Natural killer cell (primary cell): ENCODE measurements at regions not wholly inside any gene's neighbourhood (a gene's known extent, or its start where the extent isn't known, plus 50 kb on each side); places are given as distances from the start of the nearest gene placed in this dataset.

Source experiments
- ATAC-seq, 3 donors: fragments of 150-1000 bp in 2 of 3; fragments of 200-7000 bp in 1 of 3; cut with Tn5 transposase; 1 replicate in 1 of 3; 2 replicates in 2 of 3; pipeline ENCODE4 v1.10.0; 2021; ENCODE audit warnings: mild to moderate bottlenecking in 2 of 3, moderate library complexity in 2 of 3
- DNase-seq, 2 donors: peaks; one replicate each; pipeline versions ENCODE4 v3.0.0 to v3.0.0-alpha.2; 2013 to 2021; ENCODE audit warnings: mixed read lengths in 1 of 2
- H3K27ac ChIP-seq: one replicate; pipeline ENCODE4 v1.5.1; 2013; ENCODE audit warnings: mild to moderate bottlenecking, low read length
- H3K27me3 ChIP-seq: one replicate; pipeline ENCODE4 v1.6.1; 2013; ENCODE audit warnings: low read length; ENCODE audit not compliant: control insufficient read depth, insufficient read depth
- H3K36me3 ChIP-seq: one replicate; pipeline ENCODE4 v1.6.1; 2013; ENCODE audit warnings: low read length; ENCODE audit not compliant: control insufficient read depth, insufficient read depth
- H3K4me1 ChIP-seq: one replicate; pipeline ENCODE4 v1.6.1; 2013; ENCODE audit warnings: low read length; ENCODE audit not compliant: control insufficient read depth, insufficient read depth
- H3K4me3 ChIP-seq: one replicate; pipeline ENCODE4 v1.5.1; 2013; ENCODE audit warnings: low read length
- H3K9me3 ChIP-seq: one replicate; pipeline ENCODE4 v1.6.1; 2013; ENCODE audit warnings: low read length; ENCODE audit not compliant: control insufficient read depth, insufficient read depth
- H3K27ac Mint-ChIP-seq, 2 donors: one replicate each; pipeline ENCODE4 v1.8.0; 2022; ENCODE audit warnings: mild to moderate bottlenecking in 2 of 2, mixed read lengths in 2 of 2, moderate library complexity in 1 of 2
- H3K27me3 Mint-ChIP-seq, 2 donors: one replicate each; pipeline ENCODE4 v1.8.0; 2022; ENCODE audit warnings: low read depth in 2 of 2, mixed read lengths in 2 of 2
- H3K36me3 Mint-ChIP-seq: one replicate; pipeline ENCODE4 v1.8.0; 2022; ENCODE audit warnings: mixed read lengths
- H3K4me1 Mint-ChIP-seq, 2 donors: one replicate each; pipeline ENCODE4 v1.8.0; 2022; ENCODE audit warnings: mixed read lengths in 2 of 2
- H3K4me3 Mint-ChIP-seq: one replicate; pipeline ENCODE4 v1.8.0; 2022; ENCODE audit warnings: mild to moderate bottlenecking, moderate library complexity, mixed read lengths
- H3K9me3 Mint-ChIP-seq, 2 donors: one replicate each; pipeline ENCODE4 v1.8.0; 2022; ENCODE audit warnings: mixed read lengths in 2 of 2
- WGBS: methylation state at CpG from one replicate; pipeline ENCODE4 v1.1.7; 2013; ENCODE audit warnings: missing lambda C conversion rate; ENCODE audit not compliant: insufficient coverage; 5-methylcytosine and 5-hydroxymethylcytosine counted together
- intact Hi-C: fragments of 100-400 bp; cut with micrococcal nuclease; formaldehyde crosslinking; loops from one replicate; pipeline ENCODE4 v1.14.2; 2022
- TF ChIP-seq, protein P1 (sequence below): fragments of 200-600 bp; IDR thresholded peaks from one replicate; pipeline ENCODE4 v1.8.0; 2022; ENCODE audit warnings: antibody characterized with exemption

DNA sequence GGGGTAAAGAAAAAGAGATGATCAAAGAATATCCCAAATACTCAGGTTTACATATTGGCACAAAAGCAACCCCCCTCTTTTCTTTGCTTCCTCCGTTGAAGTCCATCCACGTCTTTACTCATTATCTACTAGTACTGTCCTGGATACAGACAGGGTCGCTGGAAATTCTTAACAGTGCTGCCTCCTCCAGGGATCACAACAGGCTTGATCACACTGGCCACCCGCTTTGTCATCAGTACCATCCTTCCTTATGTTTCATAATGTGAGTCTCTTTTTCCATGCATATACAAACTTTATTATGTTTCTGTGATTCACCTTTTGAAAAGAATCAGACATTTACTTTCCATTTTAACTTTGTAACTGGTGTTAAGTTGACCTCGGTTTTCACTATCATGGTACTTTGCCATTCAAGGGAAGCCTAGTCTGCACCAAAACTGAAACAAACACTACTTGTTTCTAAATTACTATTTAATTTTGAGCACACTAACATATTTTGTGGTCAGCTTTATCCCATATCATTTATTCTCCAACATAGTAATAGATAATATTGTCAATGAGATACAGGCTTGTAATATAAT lies 387.5 kb upstream of the PPP1R2C start:
- ATAC-seq (no peak), DNase-seq (no peak)
- Histone ChIP-seq H3K27ac (no peak overlapping the region), H3K4me1 (no peaks in the 10 kb centered on the region), H3K27me3 (no peaks in the 10 kb centered on the region), H3K4me3 (no peak overlapping the region), H3K36me3 (no peaks in the 10 kb centered on the region), H3K9me3 (no peaks in the 10 kb centered on the region)
- H3K27ac Mint-ChIP-seq: no peak overlapping the region
- intact Hi-C loops: no loop called here
- H3K27me3 Mint-ChIP-seq: peaks cover 0 to 6% of the 10 kb centered on the region in 2 donors
- H3K9me3 Mint-ChIP-seq: peaks cover 2 to 3% of the 10 kb centered on the region in 2 donors
- WGBS: 95% methylated on average over 4 of the region's 5 CpGs
- TF ChIP-seq, protein P1, sequence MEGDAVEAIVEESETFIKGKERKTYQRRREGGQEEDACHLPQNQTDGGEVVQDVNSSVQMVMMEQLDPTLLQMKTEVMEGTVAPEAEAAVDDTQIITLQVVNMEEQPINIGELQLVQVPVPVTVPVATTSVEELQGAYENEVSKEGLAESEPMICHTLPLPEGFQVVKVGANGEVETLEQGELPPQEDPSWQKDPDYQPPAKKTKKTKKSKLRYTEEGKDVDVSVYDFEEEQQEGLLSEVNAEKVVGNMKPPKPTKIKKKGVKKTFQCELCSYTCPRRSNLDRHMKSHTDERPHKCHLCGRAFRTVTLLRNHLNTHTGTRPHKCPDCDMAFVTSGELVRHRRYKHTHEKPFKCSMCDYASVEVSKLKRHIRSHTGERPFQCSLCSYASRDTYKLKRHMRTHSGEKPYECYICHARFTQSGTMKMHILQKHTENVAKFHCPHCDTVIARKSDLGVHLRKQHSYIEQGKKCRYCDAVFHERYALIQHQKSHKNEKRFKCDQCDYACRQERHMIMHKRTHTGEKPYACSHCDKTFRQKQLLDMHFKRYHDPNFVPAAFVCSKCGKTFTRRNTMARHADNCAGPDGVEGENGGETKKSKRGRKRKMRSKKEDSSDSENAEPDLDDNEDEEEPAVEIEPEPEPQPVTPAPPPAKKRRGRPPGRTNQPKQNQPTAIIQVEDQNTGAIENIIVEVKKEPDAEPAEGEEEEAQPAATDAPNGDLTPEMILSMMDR: no peak
- no peak overlapping the region for H3K4me3 Mint-ChIP-seq
- H3K4me1 Mint-ChIP-seq: peaks cover 5% of the 10 kb centered on the region in 2 donors
- H3K36me3 Mint-ChIP-seq: no peaks in the 10 kb centered on the region

DNA sequence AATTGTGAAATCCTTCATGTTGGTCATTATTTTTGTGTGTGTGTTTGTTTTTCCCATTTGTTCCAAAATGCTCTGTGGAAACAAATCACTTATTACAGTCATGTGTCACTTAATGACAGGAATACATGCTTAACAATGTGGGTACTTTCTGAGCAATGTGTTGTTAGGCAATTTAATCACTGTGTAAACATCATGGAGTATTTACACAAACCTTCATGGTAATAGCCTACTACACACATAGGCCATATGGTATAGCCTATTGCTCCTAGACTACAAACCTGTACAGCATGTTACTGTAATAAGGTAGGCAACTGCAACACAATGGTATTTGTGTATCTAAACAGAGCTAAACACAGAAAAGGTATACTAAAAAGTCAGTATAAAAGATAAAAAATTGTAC lies 388.9 kb upstream of the PPP1R2C start:
- no peak overlapping the region for H3K4me3 ChIP-seq
- Mint-ChIP-seq H3K27ac (no peak overlapping the region), H3K4me1 (peaks cover 5% of the 10 kb centered on the region in 2 donors), H3K4me3 (no peak overlapping the region), H3K9me3 (peaks cover 2 to 3% of the 10 kb centered on the region in 2 donors), H3K36me3 (no peaks in the 10 kb centered on the region), H3K27me3 (peaks cover 0 to 6% of the 10 kb centered on the region in 2 donors)
- TF ChIP-seq, protein P1: no peak
- no peak overlapping the region for H3K27ac ChIP-seq
- H3K4me1 ChIP-seq: no peaks in the 10 kb centered on the region
- H3K36me3 ChIP-seq: no peaks in the 10 kb centered on the region
- no peak for ATAC-seq
- intact Hi-C loops: no loop called here
- no peaks in the 10 kb centered on the region for H3K9me3 ChIP-seq
- no peak for DNase-seq
- no peaks in the 10 kb centered on the region for H3K27me3 ChIP-seq

DNA sequence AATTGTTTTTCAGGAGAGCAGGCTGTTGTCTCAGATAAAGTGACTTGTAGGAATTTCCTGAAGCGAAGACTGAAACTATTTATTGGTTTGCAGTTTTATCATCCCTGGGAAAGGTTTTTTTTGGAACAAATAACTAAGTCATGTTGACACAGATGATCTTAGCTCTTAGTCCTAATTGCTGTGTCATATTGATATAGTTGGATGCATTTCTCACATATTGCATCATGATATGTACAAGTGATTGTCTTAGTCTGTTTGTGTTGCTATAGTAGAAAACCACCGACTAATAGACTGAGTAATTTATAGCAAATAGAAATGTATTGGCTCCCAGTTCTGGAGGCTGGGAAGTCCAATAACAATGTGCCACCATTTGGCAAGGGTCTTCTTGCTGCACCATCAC lies 397.5 kb upstream of the PPP1R2C start:
- no peak for ATAC-seq
- Mint-ChIP-seq H3K27me3 (peaks cover 0 to 10% of the 10 kb centered on the region in 2 donors), H3K36me3 (no peaks in the 10 kb centered on the region), H3K4me3 (no peak overlapping the region), H3K27ac (no peak overlapping the region), H3K4me1 (no peaks in the 10 kb centered on the region), H3K9me3 (no peaks in the 10 kb centered on the region)
- Histone ChIP-seq H3K36me3 (no peaks in the 10 kb centered on the region), H3K27me3 (no peaks in the 10 kb centered on the region), H3K9me3 (no peaks in the 10 kb centered on the region), H3K4me3 (no peak overlapping the region), H3K27ac (no peak overlapping the region), H3K4me1 (no peaks in the 10 kb centered on the region)
- 100% methylated on average over 2 of the region's 2 CpGs for WGBS
- intact Hi-C loops: no loop called here
- no peak for DNase-seq
- TF ChIP-seq, protein P1: no peak

DNA sequence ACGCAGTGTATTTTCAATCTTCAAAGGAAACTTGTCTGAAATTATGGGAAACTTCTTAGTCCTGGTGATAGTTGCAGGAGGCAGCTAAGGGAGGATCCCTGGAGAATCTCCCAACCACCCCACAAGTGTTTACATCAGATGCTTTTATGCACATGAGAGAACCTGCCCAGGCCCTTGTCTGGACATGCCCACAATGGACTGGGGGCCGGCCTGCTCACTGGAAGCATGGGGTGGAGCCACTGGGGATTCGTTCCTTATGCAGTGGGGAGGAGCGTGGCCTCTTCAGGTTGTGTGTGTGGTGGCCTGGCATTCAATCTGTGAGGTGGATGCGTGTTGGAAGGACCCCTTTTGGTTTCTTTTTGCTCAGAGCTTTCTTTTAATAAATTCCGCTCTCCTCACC lies 398.7 kb upstream of the PPP1R2C start:
- H3K9me3 Mint-ChIP-seq: no peaks in the 10 kb centered on the region
- Histone ChIP-seq H3K27me3 (no peaks in the 10 kb centered on the region), H3K4me1 (no peaks in the 10 kb centered on the region), H3K36me3 (no peaks in the 10 kb centered on the region), H3K9me3 (no peaks in the 10 kb centered on the region), H3K4me3 (no peak overlapping the region), H3K27ac (no peak overlapping the region)
- ATAC-seq (no peak), DNase-seq (no peak)
- no peaks in the 10 kb centered on the region for H3K4me1 Mint-ChIP-seq
- H3K27ac Mint-ChIP-seq: no peak overlapping the region
- 94% methylated on average over 4 of the region's 6 CpGs for WGBS
- H3K27me3 Mint-ChIP-seq: peaks cover 0 to 10% of the 10 kb centered on the region in 2 donors
- intact Hi-C loops: no loop called here
- H3K4me3 Mint-ChIP-seq: no peak overlapping the region
- H3K36me3 Mint-ChIP-seq: no peaks in the 10 kb centered on the region
- TF ChIP-seq, protein P1: no peak
